Smooth muscle cell (in vitro differentiated cells): ENCODE measurements at regions not wholly inside any gene's neighbourhood (a gene's known extent, or its start where the extent isn't known, plus 50 kb on each side); places are given as distances from the start of the nearest gene placed in this dataset.

Experiments used
- DNase-seq: peaks from one replicate; lab custom pipeline; 2025; ENCODE audit not compliant: unreplicated experiment; lab: John Stamatoyannopoulos, UW
- H2AFZ ChIP-seq: fragments of 200-600 bp; sonication (generic); 2 replicates; pipeline ENCODE4 v1.6.0; 2016; ENCODE audit warnings: antibody characterized with exemption, low read depth, mild to moderate bottlenecking
- H3F3A ChIP-seq: fragments of 200-600 bp; sonication (generic); 2 replicates; pipeline ENCODE4 v1.6.0; 2017; ENCODE audit warnings: antibody characterized with exemption, low read depth
- H3K27ac ChIP-seq: fragments of 200-600 bp; sonication (generic); 2 replicates; pipeline ENCODE4 v1.5.1; 2016; ENCODE audit warnings: low read depth, mild to moderate bottlenecking
- H3K27me3 ChIP-seq: fragments of 200-600 bp; sonication (generic); 2 replicates; pipeline ENCODE4 v1.6.1; 2016; ENCODE audit warnings: low read depth, mild to moderate bottlenecking
- H3K36me3 ChIP-seq: fragments of 200-600 bp; sonication (generic); 2 replicates; pipeline ENCODE4 v1.5.1; 2016; ENCODE audit warnings: low read depth
- H3K4me1 ChIP-seq: fragments of 200-600 bp; sonication (generic); 2 replicates; pipeline ENCODE4 v1.5.1; 2016; ENCODE audit warnings: low read depth
- H3K4me2 ChIP-seq: fragments of 200-600 bp; sonication (generic); 2 replicates; pipeline ENCODE4 v1.6.0; 2016; ENCODE audit warnings: mild to moderate bottlenecking
- H3K4me3 ChIP-seq: fragments of 200-600 bp; sonication (generic); 2 replicates; pipeline ENCODE4 v1.5.1; 2016; ENCODE audit warnings: mild to moderate bottlenecking
- H3K79me2 ChIP-seq: fragments of 200-600 bp; sonication (generic); 2 replicates; pipeline ENCODE4 v1.6.0; 2016; ENCODE audit warnings: low read depth, mild to moderate bottlenecking
- H3K9ac ChIP-seq: fragments of 200-600 bp; sonication (generic); 2 replicates; pipeline ENCODE4 v1.6.0; 2016; ENCODE audit warnings: low read depth
- H3K9me3 ChIP-seq: fragments of 200-600 bp; sonication (generic); replicated peaks from 2 replicates; pipeline ENCODE4 v1.5.1; 2016; ENCODE audit warnings: low read depth
- H4K20me1 ChIP-seq: fragments of 200-600 bp; sonication (generic); 2 replicates; pipeline ENCODE4 v1.6.0; 2016; ENCODE audit warnings: low read depth
- CTCF ChIP-seq: fragments of 200-600 bp; sonication (generic); IDR thresholded peaks from 2 replicates; pipeline ENCODE4 v1.5.1; 2017; ENCODE audit warnings: borderline replicate concordance, mild to moderate bottlenecking, antibody characterized with exemption; ENCODE audit not compliant: insufficient read depth, poor library complexity, severe bottlenecking
- whole genome bisulfite sequencing: methylation state at CpG from one replicate; pipeline ENCODE4 v1.1.7; 2016; ENCODE audit warnings: low lambda C conversion rate; 5-methylcytosine and 5-hydroxymethylcytosine counted together

- TF ChIP-seq CTCF: no peak
- Histone ChIP-seq H3K4me1 (no peaks in the 10 kb centered on the region), H3K4me3 (no peak overlapping the region), H2AFZ (no peak overlapping the region), H3K9me3 (no peaks in the 10 kb centered on the region), H3K36me3 (no peaks in the 10 kb centered on the region), H3K27ac (no peak overlapping the region), H3K27me3 (no peaks in the 10 kb centered on the region), H3K79me2 (no peaks in the 10 kb centered on the region), H4K20me1 (no peaks in the 10 kb centered on the region), H3K4me2 (no peak overlapping the region), H3F3A (no peaks in the 10 kb centered on the region), H3K9ac (no peak overlapping the region)
- WGBS: 100% methylated on average over 1 of the region's 1 CpG
- DNase-seq: no peak
Measured at GRCh38 chr16:50947826-50948225, 203.2 kb downstream of the SALL1 start.

- H3F3A ChIP-seq: no peaks in the 10 kb centered on the region
- H3K4me1 ChIP-seq: no peaks in the 10 kb centered on the region
- no peak overlapping the region for H2AFZ ChIP-seq
- no peak overlapping the region for H3K9ac ChIP-seq
- no peaks in the 10 kb centered on the region for H4K20me1 ChIP-seq
- no peak overlapping the region for H3K4me3 ChIP-seq
- H3K36me3 ChIP-seq: no peaks in the 10 kb centered on the region
- H3K9me3 ChIP-seq: no peaks in the 10 kb centered on the region
- no peak for TF ChIP-seq CTCF
- no peak overlapping the region for H3K4me2 ChIP-seq
- no peak overlapping the region for H3K27ac ChIP-seq
- H3K27me3 ChIP-seq: no peaks in the 10 kb centered on the region
- no peaks in the 10 kb centered on the region for H3K79me2 ChIP-seq
- DNase-seq: no peak
- 97% methylated on average over 5 of the region's 5 CpGs for WGBS
Measured at GRCh38 chr16:50946606-50947005, 204.5 kb downstream of the SALL1 start.

- H3K79me2 ChIP-seq: no peaks in the 10 kb centered on the region
- WGBS: 94% methylated on average over 3 of the region's 3 CpGs
- no peaks in the 10 kb centered on the region for H3K27me3 ChIP-seq
- no peaks in the 10 kb centered on the region for H3F3A ChIP-seq
- no peaks in the 10 kb centered on the region for H3K4me1 ChIP-seq
- H3K36me3 ChIP-seq: no peaks in the 10 kb centered on the region
- DNase-seq: no peak
- H4K20me1 ChIP-seq: no peaks in the 10 kb centered on the region
- no peak overlapping the region for H3K4me2 ChIP-seq
- no peak overlapping the region for H3K27ac ChIP-seq
- no peak overlapping the region for H3K9ac ChIP-seq
- no peak overlapping the region for H3K4me3 ChIP-seq
- TF ChIP-seq CTCF: no peak
- no peak overlapping the region for H2AFZ ChIP-seq
- H3K9me3 ChIP-seq: no peaks in the 10 kb centered on the region
Measured at GRCh38 chr16:50946098-50946497, 204.2 kb downstream of the CYLD start.

GRCh38 chr16:50945171-50945570 is 203.3 kb downstream of the CYLD start:
- Histone ChIP-seq H2AFZ (no peak overlapping the region), H3K9ac (no peak overlapping the region), H3K4me1 (no peaks in the 10 kb centered on the region), H3K27me3 (no peaks in the 10 kb centered on the region), H3K4me2 (no peak overlapping the region), H3K27ac (no peak overlapping the region), H3K36me3 (no peaks in the 10 kb centered on the region), H3K79me2 (no peaks in the 10 kb centered on the region), H3K9me3 (no peaks in the 10 kb centered on the region), H3K4me3 (no peak overlapping the region), H3F3A (no peaks in the 10 kb centered on the region), H4K20me1 (no peaks in the 10 kb centered on the region)
- DNase-seq: no peak
- no peak for TF ChIP-seq CTCF
- 49% methylated on average over 4 of the region's 4 CpGs for WGBS
